H1 (cell line): ENCODE measurements at regions not wholly inside any gene's neighbourhood (a gene's known extent, or its start where the extent isn't known, plus 50 kb on each side); places are given as distances from the start of the nearest gene placed in this dataset.

ENCODE experiments used
- BRCA1 ChIP-seq: IDR thresholded peaks from 2 replicates; pipeline ENCODE4 v1.6.1; 2012; ENCODE audit warnings: low read depth, low read length, improper control_type of control experiment
- CBX5 ChIP-seq: fragments of 300-800, 300-1000 bp; sonication (generic); IDR thresholded peaks from 2 replicates; pipeline ENCODE4 v1.7.1; 2016; ENCODE audit warnings: antibody characterized with exemption, low read length, low read depth
- CHD7 ChIP-seq: fragments of 300-600 bp; sonication (generic); IDR thresholded peaks from 2 replicates; pipeline ENCODE4 v1.7.1; 2012; ENCODE audit warnings: low read length, moderate library complexity, mild to moderate bottlenecking, inconsistent platforms; ENCODE audit not compliant: insufficient replicate concordance
- CTCF ChIP-seq, 3 experiments: IDR thresholded peaks; 1 replicate in 2 of 3; 2 replicates in 1 of 3; pipeline versions ENCODE4 v1.5.1 to v1.6.1; 2011; ENCODE audit warnings: low read length in 3 of 3, mild to moderate bottlenecking in 3 of 3, inconsistent platforms in 2 of 3, low read depth in 1 of 3, moderate library complexity in 1 of 3; ENCODE audit not compliant: insufficient read depth in 1 of 3; ENCODE audit errors: control extremely low read depth in 1 of 3
- FOSL1 ChIP-seq: IDR thresholded peaks from 2 replicates; pipeline ENCODE4 v1.6.1; 2011; ENCODE audit warnings: mild to moderate bottlenecking, low read depth, low read length, moderate library complexity; ENCODE audit not compliant: insufficient read depth
- GTF2F1 ChIP-seq: IDR thresholded peaks from 2 replicates; pipeline ENCODE4 v1.6.1; 2012; ENCODE audit warnings: low read depth, low read length, improper control_type of control experiment, borderline replicate concordance
- KDM1A ChIP-seq: fragments of 200-600, 300-600 bp; sonication (generic); IDR thresholded peaks from 2 replicates; pipeline ENCODE4 v1.7.1; 2016; ENCODE audit warnings: mild to moderate bottlenecking, low read length, borderline replicate concordance
- KDM4A ChIP-seq: IDR thresholded peaks from one replicate; pipeline ENCODE4 v1.7.1; 2012; ENCODE audit warnings: low read depth, mild to moderate bottlenecking, moderate library complexity, low read length, inconsistent platforms; ENCODE audit not compliant: severe bottlenecking
- SIRT6 ChIP-seq: IDR thresholded peaks from one replicate; pipeline ENCODE4 v1.7.1; 2012; ENCODE audit warnings: low read length, inconsistent platforms
- SP4 ChIP-seq: IDR thresholded peaks from 2 replicates; pipeline ENCODE4 v1.6.1; 2012; ENCODE audit warnings: low read length, inconsistent platforms

- TF ChIP-seq CHD7 (no peak), SIRT6 (no peak), KDM1A (no peak), CBX5 (no peak), KDM4A (no peak), GTF2F1 (no peak), BRCA1 (no peak), SP4 (no peak), FOSL1 (no peak), CTCF (IDR thresholded peaks at IDR 0.05; ENCODE audit: control extremely low read depth in 1 of 3, insufficient read depth in 1 of 3, low read depth in 1 of 3, low read length in 3 of 3) (no peak)
These were observed 60.0 kb upstream of the ITSN2 start (continued) for GRCh38 chr2:24420373-24420772.
